Activated effector memory CD4-positive, alpha-beta T cell treated with Interleukin-2 at 50 U/mL for 16 hours (primary cell): ENCODE measurements at regions not wholly inside any gene's neighbourhood (a gene's known extent, or its start where the extent isn't known, plus 50 kb on each side); places are given as distances from the start of the nearest gene placed in this dataset.
A peak's percentile ranks its signal among the peaks of the same experiment; 100 is the strongest.
"Not testable (repeated sequence)": the region's sequence is repeated elsewhere in the genome, so short reads cannot be mapped to it uniquely, and the experiment has no call there.

Experiments used
- DNase-seq: peaks from one replicate; pipeline ENCODE4 v3.0.0-alpha.2; 2020

GRCh38 chr20:52425253-52425652 is 233.7 kb upstream of the ZFP64 start:
- no peak for DNase-seq

GRCh38 chr20:52424357-52424942 is 232.9 kb upstream of the ZFP64 start:
- DNase-seq, result not testable (repeated sequence)

GRCh38 chr20:52423536-52424140 is 232.1 kb upstream of the ZFP64 start:
- not testable (repeated sequence) for DNase-seq

- no peak for DNase-seq
Measured at GRCh38 chr20:52422574-52423336, 231.2 kb upstream of the ZFP64 start.

- DNase-seq, result no peak
Measured at GRCh38 chr20:52420805-52421204, 229.2 kb upstream of the ZFP64 start.

GRCh38 chr20:52419205-52419604 is 227.6 kb upstream of the ZFP64 start:
- DNase-seq, result no peak

GRCh38 chr20:52416953-52417352 is 225.4 kb upstream of the ZFP64 start:
- no peak for DNase-seq

GRCh38 chr20:52411611-52412010 is 220.0 kb upstream of the ZFP64 start:
- DNase-seq, result no peak

- DNase-seq, result no peak
Measured at GRCh38 chr20:52410731-52411234, 219.2 kb upstream of the ZFP64 start.

GRCh38 chr20:52410182-52410647 is 218.6 kb upstream of the ZFP64 start:
- DNase-seq, result peak; percentile 47

- no peak for DNase-seq
Measured at GRCh38 chr20:52405986-52406385, 214.4 kb upstream of the ZFP64 start.

GRCh38 chr20:52405417-52405816 is 213.8 kb upstream of the ZFP64 start:
- DNase-seq, result no peak

- DNase-seq, result no peak
Measured at GRCh38 chr20:52404671-52405070, 213.1 kb upstream of the ZFP64 start.

- DNase-seq, result no peak
Measured at GRCh38 chr20:52402950-52403349, 211.4 kb upstream of the ZFP64 start.

GRCh38 chr20:52402514-52402913 is 210.9 kb upstream of the ZFP64 start:
- no peak for DNase-seq

- no peak for DNase-seq
Measured at GRCh38 chr20:52401431-52401830, 209.9 kb upstream of the ZFP64 start.

GRCh38 chr20:52399352-52399751 is 207.8 kb upstream of the ZFP64 start:
- no peak for DNase-seq

GRCh38 chr20:52389606-52390005 is 198.0 kb upstream of the ZFP64 start:
- DNase-seq, result no peak

GRCh38 chr20:52383995-52384621 is 192.5 kb upstream of the ZFP64 start:
- no peak for DNase-seq

- no peak for DNase-seq
Measured at GRCh38 chr20:52382933-52383332, 191.4 kb upstream of the ZFP64 start.

GRCh38 chr20:52379723-52380336 is 188.3 kb upstream of the ZFP64 start:
- DNase-seq, result no peak

- no peak for DNase-seq
Measured at GRCh38 chr20:52372169-52372568, 180.6 kb upstream of the ZFP64 start.

GRCh38 chr20:52365688-52366087 is 174.1 kb upstream of the ZFP64 start:
- DNase-seq, result no peak
